ENCODE measurements at regions not wholly inside any gene's neighbourhood (a gene's known extent, or its start where the extent isn't known, plus 50 kb on each side); places are given as distances from the start of the nearest gene placed in this dataset.

DNA sequence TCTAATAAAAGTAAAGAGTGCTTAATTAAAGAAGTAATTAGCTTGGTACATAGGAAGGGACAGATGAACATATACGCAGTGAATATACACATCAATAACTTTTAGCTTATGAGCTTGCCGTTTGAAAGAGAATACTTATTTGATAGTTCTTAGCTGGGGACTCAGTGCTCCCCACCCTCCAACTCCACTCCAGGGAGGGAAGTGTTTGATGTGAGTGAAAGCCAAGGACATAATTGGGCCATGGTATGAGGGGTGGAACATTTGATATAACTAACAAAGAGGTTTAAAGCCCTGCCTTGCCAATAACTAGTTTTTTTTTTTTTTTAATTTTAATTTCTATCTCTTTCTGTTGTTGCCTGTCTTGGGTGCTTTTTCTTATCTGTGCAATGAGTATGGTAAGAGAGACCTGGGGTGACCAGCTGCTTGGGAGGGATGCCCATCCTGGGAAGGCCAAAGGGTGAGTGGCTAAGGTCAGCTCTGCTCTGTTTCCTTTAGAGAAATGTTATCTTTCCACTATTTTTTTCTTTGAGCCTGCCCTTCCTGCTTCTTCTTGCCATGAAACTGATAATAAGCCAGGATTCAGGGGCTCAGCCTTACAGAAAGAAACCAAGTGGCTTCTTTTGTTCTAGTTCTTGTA is 132.8 kb upstream of the CPSF6 start:
- TF ChIP-seq, protein P1, sequence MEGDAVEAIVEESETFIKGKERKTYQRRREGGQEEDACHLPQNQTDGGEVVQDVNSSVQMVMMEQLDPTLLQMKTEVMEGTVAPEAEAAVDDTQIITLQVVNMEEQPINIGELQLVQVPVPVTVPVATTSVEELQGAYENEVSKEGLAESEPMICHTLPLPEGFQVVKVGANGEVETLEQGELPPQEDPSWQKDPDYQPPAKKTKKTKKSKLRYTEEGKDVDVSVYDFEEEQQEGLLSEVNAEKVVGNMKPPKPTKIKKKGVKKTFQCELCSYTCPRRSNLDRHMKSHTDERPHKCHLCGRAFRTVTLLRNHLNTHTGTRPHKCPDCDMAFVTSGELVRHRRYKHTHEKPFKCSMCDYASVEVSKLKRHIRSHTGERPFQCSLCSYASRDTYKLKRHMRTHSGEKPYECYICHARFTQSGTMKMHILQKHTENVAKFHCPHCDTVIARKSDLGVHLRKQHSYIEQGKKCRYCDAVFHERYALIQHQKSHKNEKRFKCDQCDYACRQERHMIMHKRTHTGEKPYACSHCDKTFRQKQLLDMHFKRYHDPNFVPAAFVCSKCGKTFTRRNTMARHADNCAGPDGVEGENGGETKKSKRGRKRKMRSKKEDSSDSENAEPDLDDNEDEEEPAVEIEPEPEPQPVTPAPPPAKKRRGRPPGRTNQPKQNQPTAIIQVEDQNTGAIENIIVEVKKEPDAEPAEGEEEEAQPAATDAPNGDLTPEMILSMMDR (tag by site-specific recombination; IDR thresholded peaks at IDR 0.05) = no peak
- no peak for TF ChIP-seq TRIM28 (IDR thresholded peaks at IDR 0.05; ENCODE audit: borderline replicate concordance, low read length)
- TF ChIP-seq ZNF214 (tag by site-specific recombination; IDR thresholded peaks at IDR 0.05; ENCODE audit: borderline replicate concordance) = no peak
- TF ChIP-seq ZNF211 (tag by site-specific recombination; IDR thresholded peaks at IDR 0.05; ENCODE audit: low read depth) = no peak
- no peak for TF ChIP-seq SP7 (tag by site-specific recombination; IDR thresholded peaks at IDR 0.05)

Measured in HEK293 (cell line).